ENCODE measurements at regions not wholly inside any gene's neighbourhood (a gene's known extent, or its start where the extent isn't known, plus 50 kb on each side); places are given as distances from the start of the nearest gene placed in this dataset.
"Not testable (repeated sequence)": the region's sequence is repeated elsewhere in the genome, so short reads cannot be mapped to it uniquely, and the experiment has no call there.

DNA sequence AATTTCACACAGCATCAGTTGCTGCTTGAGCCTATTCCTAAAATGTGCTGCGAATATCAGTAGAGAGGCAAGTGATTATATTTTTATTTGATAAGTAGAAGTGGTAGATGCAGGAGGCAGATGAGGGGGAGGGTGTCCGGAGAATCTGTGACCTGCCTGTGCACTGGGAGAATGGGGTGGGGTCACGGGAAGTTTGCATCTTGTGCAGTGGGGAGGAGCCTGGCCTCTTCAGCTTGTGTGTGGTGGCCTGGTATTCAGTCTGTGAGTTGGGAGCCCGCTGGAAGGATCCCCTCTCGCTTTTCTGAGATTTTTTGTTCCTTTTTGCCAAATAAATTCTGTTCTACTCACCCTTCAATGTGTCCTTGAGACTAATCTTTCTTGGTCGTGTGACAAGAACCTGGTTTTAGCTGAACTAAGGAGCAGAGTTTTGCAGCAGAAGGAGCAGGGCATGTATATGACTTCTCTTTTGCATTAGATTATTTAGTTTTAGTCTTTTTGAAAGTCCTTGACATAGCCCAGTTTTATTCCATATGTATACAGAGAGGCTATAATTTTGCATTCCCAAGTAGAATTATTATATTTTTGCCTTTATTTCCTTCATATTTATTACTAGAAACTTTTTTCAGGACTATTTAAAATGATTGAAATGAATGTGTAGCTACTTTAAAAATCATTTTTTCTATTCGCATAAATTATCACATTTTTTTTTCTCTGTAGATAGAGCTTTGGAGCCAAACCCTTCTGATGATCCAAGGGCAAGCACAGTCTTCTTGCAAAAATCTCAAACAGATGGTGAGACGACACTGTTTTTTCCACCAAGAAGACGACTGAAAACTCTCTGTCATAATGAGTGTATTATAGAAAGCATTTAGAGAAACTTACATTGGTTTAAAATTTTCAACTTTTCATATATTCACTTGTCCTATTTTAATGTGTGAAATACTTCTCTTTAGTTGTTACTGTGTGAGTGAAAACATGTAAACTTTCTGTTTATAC lies 1257.2 kb downstream of the UQCRFS1 start:
- DNase-seq (ENCODE audit: low spot score): no peak

DNA sequence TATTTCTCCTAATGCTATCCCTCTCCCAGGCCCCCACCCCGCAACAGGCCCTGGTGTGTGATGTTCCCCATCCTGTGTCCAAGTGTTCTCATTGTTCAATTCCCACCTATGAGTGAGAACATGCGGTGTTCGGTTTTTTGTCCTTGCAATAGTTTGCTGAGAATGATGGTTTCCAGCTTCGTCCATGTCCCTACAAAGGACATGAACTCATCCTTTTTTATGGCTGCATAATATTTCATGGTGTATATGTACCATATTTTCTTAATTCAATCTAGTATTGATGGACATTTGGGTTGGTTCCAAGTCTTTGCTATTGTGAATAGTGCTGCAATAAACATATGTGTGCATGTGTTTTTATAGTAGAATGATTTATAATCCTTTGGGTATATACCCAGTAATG lies 1270.3 kb downstream of the UQCRFS1 start:
- not testable (repeated sequence) for DNase-seq (ENCODE audit: low spot score)

DNA sequence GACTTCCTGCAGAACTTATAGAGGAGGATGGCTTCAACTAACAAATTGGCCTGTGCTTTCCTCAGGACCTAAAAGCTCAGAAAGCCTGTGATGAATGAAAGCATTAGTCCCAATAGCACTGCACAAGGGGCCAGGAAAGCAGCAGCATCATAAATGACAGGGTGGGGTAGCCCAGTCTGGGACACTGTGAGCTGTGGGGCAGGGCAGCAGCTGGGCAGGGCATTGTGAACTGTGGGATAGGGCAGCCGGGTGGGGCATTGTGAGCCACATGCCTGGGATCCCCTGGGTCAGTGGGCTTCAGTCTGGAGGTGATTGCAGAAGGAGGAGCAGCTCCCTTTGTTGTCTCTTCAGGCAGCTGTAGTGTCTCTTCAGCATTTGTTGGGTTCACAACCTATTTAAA lies 1276.8 kb downstream of the UQCRFS1 start:
- DNase-seq (ENCODE audit: low spot score): no peak

DNA sequence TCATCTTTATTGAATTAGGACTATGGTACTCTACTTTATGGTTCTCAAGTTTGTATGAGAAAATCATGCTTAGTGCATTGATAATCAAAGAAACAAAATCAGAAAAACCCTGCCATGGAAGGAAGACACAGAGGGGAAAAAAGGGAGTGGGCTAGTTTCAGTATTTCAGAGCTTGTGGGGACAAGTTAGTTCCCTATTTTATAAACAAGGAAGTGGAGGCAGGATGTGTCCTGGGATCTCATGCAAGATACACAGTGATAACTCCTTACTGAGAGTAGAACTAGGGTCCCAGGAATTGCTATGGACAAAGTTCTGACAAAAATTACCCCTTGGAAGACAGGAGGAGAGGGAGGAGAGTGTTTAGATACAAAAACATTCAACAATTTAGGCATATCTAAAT lies 1277.3 kb downstream of the UQCRFS1 start:
- no peak for DNase-seq (ENCODE audit: low spot score)

DNA sequence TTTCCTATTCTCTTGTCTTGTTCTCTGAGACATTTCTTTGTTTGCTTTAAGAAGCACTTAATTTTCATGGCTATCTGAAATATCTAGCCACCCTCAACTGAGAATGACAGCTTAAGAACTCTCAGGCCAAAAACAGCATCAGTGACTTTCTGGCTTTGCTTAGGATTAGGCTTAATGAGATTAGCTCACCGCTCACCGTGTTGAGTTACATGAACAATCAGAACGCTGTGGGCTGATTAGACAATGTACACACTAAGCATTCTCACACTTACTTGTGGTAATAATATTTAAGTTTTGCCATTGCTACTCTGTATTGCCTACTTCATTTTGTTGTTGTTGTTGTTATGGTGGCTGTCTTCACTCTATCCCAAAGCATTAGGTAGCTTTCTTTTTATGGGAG lies 1283.6 kb downstream of the UQCRFS1 start:
- no peak for DNase-seq (ENCODE audit: low spot score)

DNA sequence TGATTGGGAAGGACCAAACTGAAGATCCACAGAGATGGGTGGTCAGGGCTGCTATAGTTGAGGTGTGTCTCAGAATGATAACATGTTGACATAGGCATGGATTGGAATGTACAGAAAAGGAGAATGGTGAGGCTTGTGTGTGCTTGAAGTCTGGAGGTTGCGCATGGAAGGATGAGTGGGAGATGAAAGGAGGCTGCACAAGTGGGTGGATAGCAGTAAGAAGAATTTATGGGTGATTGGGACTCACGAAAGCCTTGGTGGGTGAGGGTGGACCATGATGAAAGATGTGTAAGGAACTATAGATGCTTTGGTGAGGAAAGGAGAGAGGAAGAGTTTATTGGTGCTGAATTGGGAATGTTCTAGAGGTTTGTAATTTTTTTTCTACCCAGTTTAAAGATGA lies 1287.7 kb downstream of the UQCRFS1 start:
- DNase-seq (ENCODE audit: low spot score): no peak

DNA sequence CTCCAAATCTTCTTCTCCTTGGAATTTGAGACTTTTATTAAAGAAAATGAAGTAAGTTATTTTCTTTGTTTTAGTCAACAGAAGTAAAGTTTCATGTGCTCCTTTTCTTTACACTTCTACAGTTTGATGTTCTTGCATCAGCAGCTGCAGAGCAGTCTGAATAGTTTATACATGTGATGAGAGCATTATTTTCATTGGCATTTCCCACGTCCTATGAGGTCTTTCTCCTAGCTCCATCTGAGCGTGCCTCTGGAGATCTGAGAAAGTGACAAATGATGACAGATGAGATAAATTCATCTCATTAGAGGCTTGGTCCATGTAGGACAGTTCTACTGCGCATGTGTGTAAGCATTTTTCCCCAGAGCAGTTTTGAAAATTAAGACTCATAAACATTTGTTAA lies 1290.0 kb downstream of the UQCRFS1 start:
- no peak for DNase-seq (ENCODE audit: low spot score)

DNA sequence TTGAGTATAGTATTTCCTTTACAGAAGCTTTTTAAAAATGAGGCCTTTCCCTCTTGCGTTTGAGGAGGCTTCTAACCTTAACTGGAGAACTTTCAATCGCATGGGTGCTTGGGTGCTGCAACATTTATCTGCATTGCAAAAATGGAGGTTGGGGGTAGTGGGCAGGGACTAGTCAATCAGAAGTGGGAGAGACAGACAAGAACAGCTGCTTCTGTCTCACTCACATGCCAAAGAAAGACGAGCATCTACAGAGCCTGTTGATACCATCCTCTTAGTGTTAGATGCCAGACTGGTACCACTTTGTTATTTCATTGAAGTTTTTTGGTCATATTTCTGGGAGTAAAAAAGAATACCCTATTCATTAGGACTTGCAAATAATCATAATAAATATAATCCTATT lies 1292.2 kb downstream of the UQCRFS1 start:
- no peak for DNase-seq (ENCODE audit: low spot score)

DNA sequence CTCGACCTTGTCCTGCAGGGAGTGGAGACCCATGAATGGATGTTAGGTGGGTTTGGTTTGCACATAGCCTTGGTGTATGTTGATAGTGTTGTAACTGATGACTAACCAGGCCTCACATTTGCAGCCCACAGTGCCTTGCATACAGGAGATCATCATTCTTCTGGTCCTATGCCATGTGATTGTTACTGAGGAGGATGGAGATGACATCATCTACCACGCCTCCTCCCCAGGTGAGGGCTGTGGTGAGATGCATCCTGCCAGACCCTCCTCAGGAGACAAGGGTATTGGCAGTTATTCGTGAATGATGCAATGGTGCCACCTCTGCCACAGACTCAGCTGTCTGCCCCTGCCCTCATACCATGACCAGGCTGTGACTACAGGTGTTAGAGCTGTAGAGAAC lies 1294.1 kb downstream of the UQCRFS1 start:
- DNase-seq (ENCODE audit: low spot score): no peak

DNA sequence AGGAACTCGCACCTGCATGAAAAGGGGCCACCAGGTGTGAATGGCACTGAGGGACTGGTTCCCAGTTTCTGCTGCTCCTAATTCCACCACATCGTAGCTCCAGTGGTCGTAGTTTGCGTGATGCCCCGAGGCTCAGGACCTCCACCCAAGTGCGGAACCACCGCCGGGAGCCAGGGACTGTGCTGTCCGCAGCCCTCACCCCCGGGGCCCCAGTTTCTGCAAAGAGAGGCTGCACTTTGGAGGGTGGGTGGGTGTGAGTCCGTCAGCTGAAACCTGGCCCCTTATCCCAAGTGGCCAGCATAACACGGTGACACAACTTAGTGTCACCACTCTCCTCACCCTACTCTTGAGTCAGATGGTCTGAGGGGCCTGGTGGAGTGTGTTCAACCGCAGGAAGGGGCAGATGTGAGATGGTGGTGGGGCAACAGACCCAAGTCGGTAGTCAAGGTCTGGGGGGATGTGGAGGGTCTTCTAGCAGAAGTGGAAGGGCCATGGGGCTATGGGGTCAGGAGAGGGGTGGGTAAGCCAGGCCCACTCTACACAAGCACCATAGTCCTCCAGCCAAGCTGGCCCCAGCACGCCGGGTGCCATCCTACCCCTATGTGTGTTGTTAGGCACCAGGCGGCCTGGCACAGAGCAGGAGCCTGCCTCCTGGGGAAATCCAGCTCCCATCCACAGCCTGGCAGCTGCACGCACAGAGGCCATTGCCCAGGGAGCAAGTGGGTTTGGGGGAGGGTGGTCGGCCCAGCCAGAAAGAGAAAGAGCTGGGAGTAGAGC lies 1301.6 kb downstream of the UQCRFS1 start:
- no peak for DNase-seq (ENCODE audit: low spot score)

DNA sequence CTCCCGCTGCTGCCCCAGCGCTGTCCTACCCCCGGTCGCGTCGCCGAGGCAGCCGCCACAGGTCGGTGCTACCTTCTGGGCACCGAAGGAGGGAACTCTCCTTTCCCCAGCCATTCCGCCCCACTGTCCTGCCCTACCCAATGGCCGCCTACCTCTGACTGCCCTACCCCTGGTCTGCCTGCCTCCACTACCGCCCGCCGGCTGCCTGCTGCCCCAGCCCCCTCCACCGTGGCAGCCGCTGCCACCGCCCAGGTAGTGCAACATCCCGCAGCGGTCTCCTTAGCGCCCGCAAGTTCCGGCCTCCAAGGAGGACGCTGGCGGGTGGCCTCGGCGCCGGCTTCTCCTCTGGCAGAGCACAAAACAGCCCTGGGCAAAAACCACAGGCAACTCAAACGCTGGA lies 1303.1 kb downstream of the UQCRFS1 start:
- DNase-seq (ENCODE audit: low spot score): no peak

DNA sequence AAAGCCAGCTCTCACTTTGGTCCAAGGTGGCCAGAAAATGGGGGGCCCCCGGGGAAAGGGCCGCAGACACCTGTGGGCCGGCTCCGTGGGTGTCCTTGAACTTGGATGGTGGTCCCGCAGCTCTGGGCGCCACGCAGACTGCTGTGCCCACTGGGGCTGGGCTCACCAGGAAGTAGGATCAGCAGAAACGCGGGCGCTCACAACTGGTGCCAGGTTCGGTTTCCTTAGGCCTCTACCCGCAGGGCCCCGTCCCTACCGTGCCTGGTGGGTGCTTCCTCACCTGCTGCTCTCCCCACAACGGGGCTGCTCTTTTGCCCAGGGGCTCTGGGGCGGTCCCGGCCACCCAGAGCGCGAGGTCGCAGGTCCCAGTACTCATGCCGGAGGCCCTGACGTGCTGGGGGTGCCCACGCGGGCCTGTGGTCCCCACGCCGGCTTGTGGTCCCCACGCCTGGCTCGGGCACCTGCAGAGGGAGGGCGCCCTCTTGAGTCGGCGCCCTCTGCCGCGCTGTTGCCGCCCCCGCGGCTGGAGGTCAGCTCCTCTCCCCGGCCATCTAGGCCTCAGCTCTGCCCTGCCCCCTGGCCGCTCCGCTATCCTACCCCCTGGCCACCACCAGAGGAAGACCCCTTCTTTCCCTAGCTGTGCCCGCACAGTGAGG lies 1303.6 kb downstream of the UQCRFS1 start:
- DNase-seq (ENCODE audit: low spot score): no peak

DNA sequence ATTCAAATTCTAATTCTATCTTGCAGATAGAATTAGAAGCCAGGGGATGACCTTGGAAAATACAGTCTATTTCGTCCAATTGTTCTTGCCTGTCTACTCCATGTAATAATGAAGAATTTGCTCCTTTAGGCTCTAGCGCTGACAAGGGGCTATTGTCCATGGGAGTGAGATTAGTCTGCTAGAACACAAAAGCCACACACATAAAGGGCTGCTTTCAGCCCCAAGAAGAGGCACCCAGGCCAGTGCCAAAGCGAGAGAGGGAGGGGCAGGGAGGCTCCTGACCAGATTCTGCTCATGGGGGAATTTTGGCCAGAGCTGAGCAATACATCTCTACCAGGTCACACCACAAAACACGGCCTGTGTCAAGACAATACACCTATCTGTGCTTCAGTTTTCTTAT lies 1306.9 kb downstream of the UQCRFS1 start:
- DNase-seq (ENCODE audit: low spot score): no peak

DNA sequence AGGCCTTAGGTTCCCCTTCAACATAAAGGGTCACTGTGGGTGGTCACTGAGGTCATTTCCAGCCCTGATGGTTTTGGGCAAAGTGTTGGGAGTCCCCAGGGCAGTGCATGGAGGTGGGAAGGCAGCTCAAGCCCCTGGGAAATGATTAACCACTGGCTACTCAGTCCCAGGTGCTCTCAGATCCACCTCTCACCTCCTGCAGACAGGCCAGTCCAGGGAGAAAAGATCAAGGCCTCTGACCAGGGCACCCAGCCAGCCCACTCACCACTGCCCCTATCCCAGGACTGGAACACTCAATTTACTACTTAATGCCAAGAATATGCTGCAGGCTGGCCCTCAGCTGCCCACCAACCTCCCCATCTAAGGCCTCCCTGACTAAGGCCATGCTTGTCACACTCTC lies 1307.9 kb downstream of the UQCRFS1 start:
- no peak for DNase-seq (ENCODE audit: low spot score)

DNA sequence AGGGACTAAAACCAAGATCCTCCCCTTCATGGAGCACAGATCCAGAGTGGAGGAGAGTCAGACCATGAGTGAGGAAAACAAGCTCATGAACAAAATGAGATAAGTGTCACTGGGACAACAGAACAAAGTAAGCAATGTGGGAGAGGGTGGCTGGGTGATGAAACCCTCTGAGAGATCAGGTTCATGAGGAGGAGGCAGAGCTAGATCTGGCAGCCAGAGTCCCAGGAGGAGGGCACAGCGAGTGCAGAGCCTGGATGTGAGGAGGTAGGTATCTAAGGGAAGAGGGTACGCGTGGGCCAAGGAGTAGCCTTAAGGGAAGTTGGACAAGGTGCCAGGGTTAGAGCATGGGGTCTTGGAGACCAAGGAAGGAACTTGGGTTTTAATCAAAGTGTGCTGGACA lies 1311.9 kb downstream of the UQCRFS1 start:
- DNase-seq (ENCODE audit: low spot score): no peak

DNA sequence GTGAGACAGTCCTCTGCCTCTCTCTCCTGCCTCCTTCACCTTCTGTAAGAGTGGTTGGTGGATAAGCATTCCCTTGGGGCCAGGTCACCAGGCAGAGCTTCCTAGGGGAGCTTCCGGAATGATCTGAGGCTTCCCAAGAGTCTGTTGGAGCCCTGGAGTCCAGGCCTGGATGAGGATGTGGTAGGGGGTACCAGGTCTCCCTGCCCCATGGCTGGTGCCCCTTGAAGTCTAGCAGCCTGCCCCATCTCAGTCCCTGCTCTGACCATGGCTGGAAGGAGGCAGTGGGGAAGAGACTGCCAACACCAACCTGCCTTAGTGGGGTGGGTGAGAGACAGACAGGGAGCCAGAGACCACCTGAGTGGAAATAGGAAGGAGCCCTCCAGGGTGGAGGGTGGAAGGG lies 1316.9 kb downstream of the UQCRFS1 start:
- DNase-seq (ENCODE audit: low spot score): no peak

DNA sequence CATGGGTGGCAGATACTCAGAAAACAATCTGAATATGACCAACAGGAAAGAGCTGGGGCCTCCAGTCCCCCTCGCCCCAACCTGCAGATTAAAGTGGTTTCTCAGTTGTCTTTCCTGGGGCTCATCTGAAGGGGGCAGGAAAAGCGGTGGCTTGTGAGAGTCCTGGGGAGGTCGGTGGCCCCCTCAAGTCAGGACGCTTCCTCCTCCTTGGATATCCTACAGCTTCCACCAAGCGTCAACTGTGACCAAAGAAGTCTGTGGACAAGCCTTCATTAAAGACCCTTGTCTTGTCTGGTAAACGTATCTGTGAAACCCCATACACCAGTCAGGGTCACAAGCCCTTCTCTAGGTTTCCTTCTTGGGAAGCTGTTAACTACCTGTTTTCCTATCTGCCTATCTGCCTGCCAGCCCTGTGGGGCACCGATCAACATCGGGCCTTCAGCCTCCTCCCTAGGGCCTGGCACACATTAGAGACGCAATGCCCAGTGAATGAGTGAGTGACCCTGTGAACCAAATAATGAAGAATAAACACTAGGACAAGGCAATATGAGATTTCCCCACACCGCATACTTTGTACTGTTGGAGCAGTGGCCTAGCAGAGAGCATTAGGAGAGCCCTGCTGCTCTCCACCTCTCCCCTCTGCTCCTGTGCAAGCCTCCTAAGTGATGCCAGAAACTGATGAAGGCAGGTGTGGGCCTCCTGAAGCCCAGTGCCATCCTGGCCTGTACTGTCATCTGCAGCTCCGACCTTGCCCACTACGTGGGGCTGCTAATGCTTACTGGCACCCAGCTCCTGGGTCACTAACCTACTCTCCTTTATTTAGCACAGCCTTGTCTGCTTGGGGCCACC lies 1317.8 kb downstream of the UQCRFS1 start:
- DNase-seq (ENCODE audit: low spot score): no peak

DNA sequence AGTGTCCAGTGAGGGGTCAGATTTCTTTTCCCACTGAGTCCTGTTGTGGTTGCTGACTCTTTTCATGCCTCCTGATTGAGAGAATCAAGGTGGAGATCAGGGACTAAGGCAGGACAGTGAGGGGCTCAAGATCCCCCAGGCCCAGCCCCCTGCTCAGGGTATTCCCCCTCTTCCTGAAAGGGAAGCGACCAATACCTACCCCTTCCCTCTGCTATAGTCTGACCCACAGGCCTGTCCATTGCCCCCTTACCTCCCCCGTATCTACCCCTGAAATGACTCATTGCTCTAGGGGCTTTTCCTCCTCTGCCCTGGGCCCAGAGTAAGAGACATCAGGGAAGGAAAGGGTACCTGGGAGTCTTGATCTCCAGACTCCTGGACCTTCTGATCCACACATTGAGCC lies 1320.5 kb downstream of the UQCRFS1 start:
- DNase-seq (ENCODE audit: low spot score): no peak

DNA sequence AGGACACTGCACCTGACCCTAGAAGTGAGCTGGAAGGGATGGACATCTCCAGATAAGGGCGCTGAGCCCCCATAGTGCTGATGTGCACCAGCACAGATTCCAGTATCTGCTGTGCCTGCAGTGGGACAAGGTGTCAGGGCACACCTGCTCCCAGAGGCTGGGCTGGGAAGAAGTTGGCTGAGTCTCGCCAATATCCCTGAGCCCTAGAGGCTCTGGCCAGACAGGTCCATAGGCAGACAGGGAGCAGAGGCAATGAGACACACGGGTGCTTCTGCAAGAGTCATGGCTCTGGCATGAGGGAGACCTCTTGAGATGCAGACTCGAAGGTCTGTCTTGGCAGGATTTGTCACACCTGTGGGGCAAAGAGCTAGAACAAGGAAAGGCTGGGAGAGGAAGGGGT lies 1321.5 kb downstream of the UQCRFS1 start:
- no peak for DNase-seq (ENCODE audit: low spot score)

DNA sequence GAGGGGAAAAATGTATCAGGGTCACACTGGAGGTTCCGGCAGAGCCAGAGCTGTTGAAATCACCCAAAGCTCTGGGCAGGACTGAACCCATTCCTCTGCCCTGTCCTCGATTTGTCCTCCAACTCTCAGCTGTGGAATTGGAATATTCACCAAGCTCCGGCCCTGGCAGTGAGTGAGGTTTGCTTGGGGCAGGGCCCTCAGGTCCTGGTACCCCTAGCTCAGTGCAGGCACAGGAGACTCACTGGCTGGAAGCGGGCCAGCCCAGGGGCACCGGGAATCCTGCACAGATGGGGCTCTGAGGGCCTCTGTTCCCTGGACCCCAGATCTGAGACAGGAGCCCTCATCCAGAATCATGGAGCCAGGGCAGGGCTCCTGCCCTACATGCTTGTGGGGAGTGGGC lies 1322.3 kb downstream of the UQCRFS1 start:
- DNase-seq (ENCODE audit: low spot score): no peak

DNA sequence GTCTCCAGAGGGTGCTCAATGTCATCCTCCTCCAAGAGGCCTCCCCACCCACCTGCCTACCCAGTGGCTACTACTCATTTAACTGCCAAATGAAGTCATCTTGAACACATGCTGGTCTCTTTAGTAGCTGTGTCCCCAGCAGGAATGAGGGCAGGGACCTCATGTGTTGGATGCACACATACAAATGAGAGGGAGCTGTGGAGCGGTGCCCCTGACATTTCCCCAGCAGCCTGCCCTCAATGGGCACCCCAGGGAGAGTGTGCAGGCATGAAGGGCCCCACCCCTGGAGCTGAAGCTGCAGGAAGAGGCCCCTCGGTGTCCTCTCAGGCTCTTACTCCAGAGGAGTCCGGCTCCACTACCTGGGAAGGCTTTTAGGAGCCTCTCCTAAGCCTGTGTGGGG lies 1322.7 kb downstream of the UQCRFS1 start:
- DNase-seq (ENCODE audit: low spot score): no peak

DNA sequence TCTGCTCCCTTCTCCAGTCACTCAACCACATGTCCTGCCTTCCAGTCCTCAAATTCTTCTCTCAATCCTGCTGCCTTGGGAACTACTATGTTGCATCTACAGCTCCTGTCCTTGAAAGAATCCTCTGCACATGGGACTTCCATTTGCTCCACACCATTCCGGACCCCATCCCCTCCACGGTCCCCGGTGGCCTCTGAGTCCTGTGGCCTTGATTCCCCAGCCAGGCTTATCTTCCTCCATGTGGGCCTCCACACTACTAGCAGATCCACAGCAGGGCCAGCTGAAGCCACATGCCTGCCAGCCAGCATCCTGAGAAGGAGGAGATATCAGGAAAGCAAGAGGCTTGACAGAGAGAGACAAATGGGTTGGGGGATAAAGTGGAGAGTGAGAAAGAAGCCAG lies 1323.8 kb downstream of the UQCRFS1 start:
- DNase-seq (ENCODE audit: low spot score): no peak
